ENCODE measurements at regions not wholly inside any gene's neighbourhood (a gene's known extent, or its start where the extent isn't known, plus 50 kb on each side); places are given as distances from the start of the nearest gene placed in this dataset.

DNA sequence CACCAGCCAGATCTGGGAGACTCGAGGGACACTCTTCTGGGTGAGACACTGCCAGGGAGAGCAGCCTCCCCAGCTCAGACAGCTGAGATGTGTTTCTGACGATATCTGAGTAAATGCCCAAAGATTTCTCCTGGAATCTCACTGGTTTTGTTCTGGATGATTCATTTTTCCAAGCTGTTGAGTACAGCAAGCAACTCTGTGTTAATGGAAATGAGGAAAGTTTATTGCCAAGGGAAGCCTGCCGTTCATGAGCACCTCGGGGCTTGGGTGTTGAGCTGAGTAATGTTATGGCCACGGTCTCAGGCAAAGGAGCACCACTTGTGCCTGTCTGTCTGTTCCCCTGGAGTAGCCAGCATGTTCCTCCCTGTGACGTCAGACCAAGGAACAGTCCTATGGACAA, 1132.4 kb downstream of the BRD1 start:
- DNase-seq (ENCODE audit: low read depth) = no peak

DNA sequence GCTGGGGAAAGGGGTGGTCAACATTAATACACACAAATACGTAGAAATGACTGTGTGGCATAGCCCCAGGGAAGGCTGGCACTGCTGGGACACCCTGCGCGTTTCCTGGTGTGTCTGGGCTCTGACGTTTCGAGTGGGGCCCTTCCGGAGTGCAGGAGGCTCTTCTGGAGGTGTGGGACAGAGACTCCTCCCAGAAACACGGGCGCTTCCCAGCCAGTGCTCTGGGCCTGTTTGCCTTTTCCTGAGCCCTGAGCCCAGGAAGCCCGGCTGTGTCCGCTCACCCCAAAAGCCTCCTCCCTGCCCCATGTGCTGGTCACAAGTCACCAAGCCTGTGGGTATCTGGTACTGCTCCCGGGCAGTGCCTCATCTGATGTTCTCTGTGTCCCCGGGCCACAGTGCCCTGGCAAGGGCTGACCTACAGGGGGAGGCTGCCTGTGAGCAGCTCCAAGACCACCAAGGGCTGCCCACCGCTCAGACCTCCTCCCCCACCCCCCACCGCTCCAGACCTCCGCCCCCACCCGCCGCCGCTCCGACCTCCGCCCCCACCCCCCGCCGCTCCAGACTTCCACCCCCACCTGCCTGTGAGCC, 1133.3 kb downstream of the BRD1 start:
- DNase-seq (ENCODE audit: low read depth) = no peak

DNA sequence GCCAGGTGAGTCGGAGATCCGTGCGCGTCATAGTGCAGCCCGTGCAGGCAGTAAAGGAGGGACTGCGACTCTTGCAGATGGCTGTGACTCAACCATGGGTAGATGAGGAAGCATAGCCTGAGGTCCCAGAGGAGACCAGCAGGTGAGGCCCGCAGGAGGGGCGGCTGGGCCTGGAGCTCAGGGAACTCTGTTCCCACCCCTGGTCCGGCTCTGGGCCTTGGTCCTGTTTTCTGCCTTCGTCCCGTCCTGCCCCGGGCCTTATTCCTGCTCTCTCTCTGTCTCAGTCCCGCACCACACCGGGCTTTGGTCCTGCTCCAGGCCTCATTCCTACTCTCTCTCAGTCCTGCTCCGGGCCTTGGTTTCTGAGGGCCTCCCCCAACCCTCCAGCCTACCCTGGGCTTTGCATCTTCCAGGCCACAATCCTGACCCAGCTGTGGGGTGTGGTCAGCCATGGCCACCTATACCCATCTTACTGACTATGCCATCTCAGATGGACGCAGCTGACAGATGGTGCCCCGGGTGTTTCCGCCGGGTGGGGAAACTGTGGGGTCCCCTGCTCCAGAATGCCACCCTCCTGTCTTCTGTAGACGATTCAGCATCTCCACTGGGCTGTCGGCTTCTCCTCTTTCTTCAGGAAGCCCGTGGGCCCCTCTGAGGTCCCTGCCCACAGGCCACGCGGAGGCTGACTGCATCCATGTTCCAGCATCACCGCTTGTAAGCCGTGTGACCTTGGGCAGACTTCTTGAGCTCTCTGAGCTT, 1134.1 kb downstream of the BRD1 start:
- DNase-seq (ENCODE audit: low read depth) = no peak

DNA sequence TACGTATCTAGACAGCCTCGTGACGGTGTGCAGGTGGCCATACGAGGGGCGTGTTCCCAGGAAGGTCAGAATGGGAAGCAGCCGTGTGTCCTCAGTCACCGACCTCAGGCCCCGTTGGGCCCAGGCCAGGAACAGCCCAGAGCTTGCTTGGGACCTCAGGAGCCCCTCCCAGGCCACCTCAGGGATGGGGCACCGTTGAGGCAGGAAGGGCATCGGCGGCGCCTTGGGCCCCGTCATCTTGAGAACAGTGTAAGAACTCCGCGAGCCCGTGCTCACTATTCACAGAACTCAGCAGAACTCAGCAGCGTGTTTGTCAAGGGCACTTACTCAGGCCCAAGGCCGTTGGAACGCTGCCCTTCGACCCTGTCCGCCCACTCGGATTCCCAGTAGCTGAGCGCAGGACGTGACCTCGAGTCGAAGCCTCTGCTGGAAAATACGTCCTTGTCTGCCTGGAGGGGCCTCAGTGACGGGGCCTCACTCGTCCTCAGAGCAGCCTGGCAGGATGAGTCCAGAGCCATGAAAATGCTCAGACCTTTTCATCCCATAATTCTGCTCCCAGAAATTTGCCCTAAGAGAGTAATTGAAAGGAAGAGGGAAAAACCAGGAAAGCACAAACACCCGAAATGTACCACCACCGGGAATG, 1134.8 kb downstream of the BRD1 start:
- DNase-seq (ENCODE audit: low read depth) = no peak

DNA sequence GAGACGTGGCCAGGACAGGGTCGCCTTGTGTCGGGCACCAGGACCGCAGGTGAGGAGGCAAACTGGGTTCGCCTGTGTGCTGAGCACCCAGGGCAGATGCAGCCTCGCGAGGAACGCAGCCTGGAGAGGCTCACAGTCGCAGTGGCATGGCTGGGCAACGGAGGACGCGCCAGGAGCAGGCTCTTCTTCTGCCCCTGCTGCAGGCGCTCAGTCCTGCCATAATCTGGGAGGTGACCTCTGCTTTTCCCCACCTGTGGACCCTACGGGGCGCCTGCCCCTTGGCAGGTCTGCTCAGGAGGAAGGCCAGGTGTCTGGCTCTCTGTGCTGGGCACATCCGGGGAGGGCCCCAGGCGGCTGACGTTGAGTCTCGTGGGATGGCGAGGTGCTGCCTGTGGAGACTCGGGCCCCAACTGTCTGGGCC, 1136.2 kb downstream of the BRD1 start:
- DNase-seq (ENCODE audit: low read depth) = no peak

DNA sequence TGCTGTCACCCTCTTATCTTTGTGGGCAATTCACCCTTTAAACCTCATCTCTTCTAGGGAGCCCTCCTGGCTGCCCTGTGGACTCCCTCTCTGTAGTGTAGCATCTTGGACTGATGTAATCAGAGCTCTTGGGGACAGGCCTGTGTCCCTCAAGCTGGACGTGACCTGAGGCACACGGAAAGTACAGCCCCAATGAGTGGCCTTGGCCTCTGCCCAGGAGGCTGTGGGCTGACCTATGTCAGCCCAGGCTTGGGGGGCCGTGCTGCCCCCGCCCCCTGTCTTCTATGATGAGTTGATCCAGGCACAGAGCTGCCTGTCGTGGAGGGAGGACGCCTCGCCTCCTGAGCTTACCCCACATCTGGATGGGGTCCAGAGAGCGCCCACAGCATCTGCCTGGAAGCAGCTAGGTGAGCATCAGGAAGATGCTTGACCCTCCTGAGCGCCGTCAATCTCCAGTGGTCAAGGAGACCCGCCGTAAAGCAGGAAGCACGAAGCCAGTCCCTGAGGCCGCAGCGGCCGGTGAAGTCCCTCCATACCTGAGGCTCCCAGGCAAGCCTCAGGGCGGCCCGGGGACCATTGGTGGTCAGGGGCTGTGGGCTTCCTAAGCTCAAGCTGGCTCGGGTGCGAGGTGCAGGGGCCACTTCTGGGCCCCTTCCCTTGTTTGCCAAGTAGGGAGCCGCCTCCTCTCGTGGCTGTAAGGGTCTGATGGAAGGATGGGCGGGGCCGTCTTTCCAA, 1136.9 kb downstream of the BRD1 start:
- no peak for DNase-seq (ENCODE audit: low read depth)

DNA sequence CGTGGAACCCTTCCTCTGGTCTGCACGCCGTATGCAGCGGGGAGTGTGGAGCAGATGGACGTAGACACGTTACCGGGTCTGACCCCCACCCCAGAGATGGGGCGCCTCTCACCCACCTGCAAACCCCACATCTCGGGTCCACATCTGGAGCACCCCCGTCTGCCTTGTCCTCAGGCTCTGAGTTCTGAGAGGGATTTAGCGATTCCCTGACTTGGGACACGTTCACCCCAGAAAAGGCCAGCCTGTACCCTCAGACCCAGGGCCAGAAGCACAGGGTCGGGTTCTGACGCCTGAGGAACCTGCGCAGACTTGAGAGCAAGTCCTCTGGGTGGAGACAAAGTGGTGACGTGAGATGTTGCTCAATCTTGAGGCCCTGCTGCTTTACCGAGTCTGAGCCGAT, 1138.5 kb downstream of the BRD1 start:
- DNase-seq (ENCODE audit: low read depth) = no peak

DNA sequence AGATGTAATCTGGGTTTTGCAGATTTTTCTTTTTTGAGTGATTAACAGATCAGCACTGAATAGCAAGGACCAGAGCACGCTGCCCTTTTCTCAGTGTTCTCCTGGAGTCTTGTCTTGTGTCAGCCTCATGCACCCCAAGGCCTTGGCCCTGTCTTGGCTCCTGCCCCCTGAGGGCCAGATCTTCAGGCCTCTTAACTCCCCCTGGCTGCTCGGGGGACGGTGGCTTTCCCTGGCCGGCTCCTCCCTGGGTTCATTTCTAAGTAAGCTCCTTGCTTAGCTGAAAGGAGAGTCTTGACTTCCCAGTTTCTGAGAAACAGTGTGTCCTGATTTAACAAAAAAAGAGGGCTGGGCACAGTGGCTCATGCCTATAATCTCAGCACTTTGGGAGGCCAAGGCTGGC, 1139.3 kb downstream of the BRD1 start:
- no peak for DNase-seq (ENCODE audit: low read depth)

DNA sequence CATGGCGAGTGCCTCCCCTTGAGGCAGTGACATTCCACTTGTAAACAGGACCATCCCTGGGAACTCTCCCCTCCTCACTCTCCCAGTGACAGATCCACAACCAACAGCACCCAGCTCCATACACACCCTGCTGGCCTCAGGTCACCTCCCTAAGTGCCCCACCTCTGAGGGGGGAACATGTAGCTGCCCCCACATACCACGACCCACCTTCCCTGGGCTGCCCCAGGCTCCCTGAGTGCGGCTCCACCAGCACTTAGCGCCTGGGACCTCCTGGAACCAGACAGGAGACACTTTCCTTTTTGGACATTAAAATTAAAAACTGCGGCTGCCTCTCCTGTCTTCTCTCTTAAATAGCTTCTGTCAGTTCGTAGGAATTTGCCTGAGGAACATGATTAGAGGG, 1140.1 kb downstream of the BRD1 start:
- DNase-seq (ENCODE audit: low read depth) = no peak

DNA sequence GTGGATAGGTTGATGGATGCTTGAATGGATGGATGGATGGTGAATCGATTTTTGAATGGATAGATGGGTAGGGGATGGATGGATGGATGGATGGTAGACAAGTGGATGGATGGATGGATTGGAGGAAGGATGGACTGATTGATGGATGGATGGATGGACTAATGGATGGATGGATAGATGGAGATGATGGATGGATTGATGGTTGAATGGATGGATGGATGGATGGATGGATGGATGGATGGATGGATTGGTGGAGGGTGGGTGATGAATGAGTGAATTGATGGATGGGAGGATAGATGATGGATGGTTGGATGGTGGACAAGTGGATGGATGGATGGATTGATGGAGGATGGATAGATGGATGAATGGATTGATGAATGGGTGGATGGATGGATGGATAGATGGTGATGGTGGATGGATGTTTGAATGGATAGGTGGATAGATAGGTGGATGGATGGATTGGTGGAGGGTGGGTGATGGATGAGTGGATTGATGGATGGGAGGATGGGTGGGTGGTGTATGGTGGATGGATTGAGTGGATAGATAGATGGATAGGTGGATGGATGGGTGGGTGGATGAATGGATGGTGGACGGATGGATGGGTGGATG, 1140.9 kb downstream of the BRD1 start:
- DNase-seq (ENCODE audit: low read depth) = no peak

DNA sequence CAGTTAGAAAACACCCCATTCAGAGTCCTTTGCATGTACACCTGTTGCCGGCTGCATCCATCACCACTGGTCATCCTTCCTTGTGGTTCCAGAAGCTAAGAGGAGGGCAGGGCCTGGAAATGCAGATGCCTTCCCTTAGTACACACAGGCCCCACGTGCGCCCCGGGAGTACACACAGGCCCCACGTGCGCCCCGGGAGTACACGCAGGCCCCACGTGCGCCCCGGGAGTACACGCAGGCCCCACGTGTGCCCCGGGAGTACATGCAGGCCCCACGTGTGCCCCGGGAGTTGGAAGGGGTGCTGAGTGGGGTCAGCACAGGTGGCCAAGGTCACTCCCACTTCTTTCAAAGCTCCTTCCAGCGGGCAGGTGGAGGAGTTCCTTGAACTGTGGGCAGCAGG, 1141.9 kb downstream of the BRD1 start:
- DNase-seq (ENCODE audit: low read depth) = no peak

DNA sequence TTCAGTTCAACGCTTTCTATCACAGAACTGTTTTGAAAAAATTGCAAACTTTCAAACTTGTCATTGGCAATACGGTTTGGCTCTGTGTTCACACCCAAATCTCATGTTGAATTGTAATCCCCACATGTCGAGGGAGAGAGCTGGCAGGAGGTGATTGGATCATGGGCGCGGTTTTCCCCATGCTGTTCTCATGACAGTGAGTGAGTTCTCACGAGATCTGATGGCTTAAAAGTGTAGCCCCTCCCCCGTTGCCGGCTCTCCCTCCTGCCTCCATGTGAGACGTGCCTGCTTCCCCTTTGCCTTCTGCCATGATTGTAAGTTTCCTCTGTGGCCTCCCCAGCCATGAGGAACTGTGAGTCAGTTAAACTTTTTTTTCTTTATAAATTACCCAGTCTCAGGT, 1144.0 kb downstream of the BRD1 start:
- no peak for DNase-seq (ENCODE audit: low read depth)

DNA sequence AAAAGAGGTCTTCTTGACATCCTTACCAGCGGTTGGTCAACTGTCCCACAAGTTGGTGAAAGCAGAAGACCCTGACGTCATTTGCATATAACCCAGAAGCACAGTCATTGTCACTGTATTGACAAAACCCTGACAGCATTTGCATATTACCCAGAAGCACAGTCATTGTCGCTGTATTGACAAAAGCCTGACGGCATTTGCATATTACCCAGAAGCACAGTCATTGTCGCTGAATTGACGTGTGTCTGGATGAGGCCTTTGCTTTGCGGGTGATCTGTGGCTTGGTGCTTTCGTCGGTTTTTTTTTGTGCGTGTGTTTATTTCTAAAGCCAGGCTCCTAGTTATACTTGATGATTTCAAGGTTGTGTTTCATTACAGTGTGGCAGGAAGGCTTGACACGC, 1145.2 kb downstream of the BRD1 start:
- no peak for DNase-seq (ENCODE audit: low read depth)

DNA sequence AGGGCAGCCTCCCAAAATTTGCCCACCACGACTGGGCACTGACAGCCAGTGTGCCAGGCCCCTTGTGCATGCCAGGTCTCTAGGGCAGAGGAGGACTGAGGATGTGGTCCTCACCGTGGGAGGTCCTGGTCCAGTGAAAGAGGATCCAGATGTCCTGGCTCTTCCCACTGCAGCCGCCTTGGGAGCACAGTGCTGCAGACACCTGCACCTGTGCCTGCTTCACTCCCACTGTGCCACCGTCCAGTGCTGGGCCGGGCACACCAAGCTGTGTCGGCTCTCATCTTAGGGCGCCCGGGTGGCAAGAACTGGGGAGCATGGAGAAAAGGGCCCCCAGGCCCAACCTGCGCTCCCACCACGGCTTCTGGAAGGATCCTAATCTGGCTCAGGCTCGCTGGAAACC, 1147.1 kb downstream of the BRD1 start:
- no peak for DNase-seq (ENCODE audit: low read depth)

DNA sequence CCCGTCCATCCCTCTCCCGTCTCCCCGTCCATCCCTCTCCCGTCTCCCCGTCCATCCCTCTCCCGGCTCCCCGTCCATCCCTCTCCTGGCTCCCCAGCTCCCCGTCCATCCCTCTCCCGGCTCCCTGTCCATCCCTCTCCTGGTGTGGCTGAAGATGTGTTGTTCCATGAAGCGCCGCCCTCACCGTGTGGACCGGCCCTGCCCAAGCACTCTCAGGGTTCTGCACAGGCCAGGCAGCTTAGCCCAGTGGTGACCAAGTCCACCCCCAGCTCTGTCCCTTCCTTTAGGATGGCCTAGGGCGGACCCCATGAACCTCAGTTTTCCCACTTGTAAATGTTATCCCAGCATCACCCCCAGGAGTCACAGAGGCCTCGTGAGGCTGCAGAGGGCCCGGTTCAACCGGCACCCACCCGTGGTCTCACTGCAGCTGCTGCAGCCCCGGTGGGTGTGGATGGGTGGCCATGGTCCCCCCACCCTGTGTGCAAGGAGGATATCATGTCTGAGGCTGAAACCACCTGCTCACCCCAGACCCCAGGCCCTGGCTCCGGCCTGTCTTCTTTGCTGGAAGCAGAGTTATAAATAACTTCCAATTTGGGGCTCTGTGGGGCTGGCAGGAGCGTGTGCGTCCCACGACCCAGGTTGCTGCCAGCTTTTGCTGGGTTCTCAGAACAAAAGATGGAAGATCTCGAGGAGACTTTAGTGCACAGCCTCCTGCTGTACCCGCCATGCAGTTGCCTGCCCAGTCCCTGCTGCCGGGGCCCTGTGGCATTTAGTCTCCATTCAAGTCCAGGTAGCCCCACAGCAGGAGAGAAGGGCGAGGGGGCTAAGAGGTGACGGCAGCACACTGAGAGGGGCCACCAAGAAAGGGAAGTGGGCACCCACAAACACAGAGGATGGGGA, 1147.8 kb downstream of the BRD1 start:
- DNase-seq (ENCODE audit: low read depth) = no peak

DNA sequence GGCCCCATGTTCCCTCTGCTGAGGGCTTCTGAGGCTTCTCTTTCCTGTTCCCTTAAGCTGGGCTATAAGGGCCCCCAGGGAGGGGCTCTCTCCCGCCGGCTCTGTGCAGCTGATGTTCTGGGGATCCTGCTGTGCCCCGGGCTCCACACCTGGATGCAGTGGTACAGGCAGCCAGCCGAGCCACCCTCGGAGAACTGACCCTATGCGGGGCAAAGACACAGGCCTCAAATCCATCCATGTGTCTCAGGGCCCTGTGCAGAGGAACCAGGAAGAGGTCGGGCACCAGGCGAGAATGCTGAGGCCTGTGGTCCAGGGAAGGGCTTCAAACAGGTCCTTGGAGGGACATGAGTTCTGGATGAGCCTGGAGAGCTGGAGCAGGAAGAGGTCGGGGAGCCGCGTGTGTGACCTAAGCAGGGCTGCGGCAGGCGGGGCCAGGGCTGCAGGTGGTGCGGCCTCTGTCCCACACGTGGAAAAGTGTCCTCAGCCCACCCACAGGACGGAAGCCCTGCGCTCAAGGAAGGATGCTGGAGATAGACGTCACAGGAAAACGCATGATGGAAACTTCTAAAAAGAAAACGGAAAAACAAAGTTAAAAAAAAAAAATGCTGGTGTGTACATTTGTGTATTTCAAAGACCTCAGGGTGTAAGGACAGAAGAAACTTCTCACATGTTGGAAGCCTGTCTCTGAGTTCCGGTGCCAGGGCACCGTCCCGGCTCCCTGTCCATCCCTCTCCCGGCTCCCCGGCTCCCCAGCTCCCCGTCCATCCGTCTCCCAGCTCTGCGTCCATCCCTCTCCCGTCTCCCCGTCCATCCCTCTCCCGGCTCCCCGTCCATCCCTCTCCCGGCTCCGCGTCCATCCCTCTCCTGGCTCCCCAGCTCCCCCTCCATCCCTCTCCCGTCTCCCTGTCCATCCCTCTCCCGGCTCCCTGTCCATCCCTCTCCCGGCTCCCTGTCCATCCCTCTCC, 1149.2 kb downstream of the BRD1 start:
- no peak for DNase-seq (ENCODE audit: low read depth)

DNA sequence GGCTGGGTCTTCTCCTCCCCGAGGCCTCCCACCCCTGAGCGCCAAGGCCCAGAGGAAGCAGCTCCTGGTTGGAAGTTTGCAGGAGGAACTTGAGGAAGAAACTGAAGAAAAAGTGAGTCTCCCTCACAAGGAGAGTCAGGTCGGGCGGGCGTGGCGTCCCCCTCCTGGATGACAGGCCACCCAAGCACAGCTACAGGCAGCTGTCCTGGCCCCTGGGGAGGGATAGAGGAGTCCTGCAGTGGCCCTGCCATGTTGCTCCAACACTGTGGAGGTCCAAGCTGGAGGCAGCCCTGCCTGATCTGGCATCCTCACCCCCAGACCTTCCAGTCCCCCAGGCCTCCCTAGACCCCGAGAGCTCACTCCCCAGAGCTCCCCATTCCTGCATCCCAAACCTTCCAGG, 1150.1 kb downstream of the BRD1 start:
- DNase-seq (ENCODE audit: low read depth) = no peak

DNA sequence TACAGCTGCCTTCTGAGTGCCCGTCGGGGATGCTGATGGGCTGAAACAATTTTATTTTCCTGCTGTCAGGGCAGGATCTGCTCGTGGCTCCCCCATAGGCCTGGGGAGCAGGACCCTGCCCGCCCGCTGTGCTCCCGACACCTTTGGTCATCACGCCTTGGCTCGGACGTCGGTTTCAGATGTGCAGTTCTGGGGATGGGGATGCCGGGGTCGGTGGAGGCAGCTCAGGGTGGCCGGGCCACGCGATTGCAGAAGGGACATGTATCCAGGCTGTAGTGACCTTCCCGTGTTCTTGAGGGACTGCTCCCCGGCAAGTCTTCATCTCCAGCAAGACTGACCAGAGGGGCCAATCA, 1150.5 kb downstream of the BRD1 start:
- DNase-seq (ENCODE audit: low read depth) = no peak

DNA sequence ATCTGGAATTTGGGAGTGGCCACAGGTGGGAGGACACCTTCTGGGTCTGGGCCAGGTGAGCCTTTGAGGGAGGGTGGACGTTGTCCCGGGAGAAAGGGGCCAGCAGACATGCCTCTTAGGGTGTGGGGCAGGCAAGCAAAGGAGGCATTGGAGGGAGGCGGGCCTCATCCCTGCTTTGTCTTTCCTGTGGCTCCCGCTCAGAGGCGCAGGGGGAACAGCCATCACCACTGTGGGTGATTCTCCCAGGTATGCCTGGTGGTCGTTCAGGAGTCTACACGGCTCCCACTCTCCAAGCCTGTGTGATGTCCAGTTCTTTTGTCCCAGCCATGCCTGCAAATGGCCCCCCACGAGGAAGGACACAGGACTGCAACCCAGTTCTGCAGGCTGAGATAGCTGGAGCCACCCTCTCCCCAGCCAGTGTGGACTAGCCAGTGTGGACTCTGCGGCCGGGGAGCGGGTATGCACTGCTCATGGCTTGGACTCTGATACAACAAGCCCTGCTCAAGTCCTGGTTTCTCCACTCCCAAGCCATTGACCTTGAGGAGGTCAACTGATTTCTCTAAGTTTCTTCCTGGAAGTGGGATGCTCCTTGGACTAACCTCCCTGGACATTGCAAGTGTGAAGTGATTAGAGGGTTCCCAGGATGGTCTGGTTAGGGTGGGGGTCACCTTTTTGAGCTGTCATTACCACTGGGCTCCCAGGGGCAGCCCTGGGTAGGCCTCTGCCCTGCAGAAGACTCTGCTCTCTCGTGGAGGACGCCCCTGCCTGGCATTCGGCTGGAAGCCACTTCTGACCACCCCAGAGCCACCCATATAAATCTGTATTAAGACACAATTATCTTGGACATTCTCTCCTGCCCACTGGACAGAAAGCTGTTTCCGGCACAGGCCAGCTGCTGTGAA, 1151.2 kb downstream of the BRD1 start:
- no peak for DNase-seq (ENCODE audit: low read depth)

DNA sequence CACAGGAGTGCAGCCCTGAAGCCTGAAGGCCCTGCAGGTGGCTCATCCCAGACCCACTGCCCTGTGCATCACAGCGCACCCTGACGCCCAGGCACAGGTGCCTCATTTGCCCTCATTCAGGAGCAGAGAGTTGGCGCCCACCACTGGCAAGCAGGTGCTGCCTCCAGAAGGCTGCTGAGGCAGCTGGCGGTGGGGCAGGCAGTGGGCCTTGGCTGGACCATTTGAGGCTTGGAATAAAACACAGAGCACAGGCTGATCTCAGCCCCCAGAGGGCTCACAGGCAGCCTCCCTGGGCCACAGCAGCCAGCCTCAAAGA, 1151.9 kb downstream of the BRD1 start:
- DNase-seq (ENCODE audit: low read depth) = no peak
